Retinal pigment epithelial cell (primary cell): ENCODE measurements at regions not wholly inside any gene's neighbourhood (a gene's known extent, or its start where the extent isn't known, plus 50 kb on each side); places are given as distances from the start of the nearest gene placed in this dataset.

Experiments used
- DNase-seq: peaks from one replicate; pipeline ENCODE4 v3.0.0-alpha.2; 2010; ENCODE audit warnings: low read depth
- H3K4me3 ChIP-seq: 2 replicates; pipeline ENCODE4 v1.5.1; 2011; ENCODE audit warnings: mild to moderate bottlenecking, low read length, control low read depth, moderate library complexity
- TF ChIP-seq, protein P1 (sequence below): conservative IDR thresholded peaks from 2 replicates; pipeline ENCODE4 v1.5.1; 2011; ENCODE audit warnings: low read depth, low read length, control low read depth, inconsistent platforms

DNA sequence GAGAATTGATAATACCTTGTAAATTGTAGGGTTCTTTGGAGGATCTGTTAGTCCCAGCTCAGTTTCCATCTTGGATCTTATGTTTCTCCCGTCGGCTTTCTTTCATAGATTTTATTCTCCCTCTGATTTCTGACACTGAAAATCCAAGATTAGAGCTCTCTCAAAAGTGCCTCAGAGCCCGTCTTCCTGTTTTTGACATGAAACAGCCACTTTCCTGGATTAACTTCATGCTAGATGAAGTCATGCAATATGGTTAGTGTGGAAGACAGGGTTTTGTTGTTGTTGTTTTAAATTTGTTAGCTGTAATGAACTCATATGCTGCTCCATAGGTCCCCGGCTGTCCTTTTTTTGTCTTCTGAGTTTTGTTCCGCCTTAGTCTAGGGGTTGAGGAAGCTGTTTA is 51.6 kb upstream of the ZFR start:
- no peak overlapping the region for H3K4me3 ChIP-seq
- TF ChIP-seq, protein P1, sequence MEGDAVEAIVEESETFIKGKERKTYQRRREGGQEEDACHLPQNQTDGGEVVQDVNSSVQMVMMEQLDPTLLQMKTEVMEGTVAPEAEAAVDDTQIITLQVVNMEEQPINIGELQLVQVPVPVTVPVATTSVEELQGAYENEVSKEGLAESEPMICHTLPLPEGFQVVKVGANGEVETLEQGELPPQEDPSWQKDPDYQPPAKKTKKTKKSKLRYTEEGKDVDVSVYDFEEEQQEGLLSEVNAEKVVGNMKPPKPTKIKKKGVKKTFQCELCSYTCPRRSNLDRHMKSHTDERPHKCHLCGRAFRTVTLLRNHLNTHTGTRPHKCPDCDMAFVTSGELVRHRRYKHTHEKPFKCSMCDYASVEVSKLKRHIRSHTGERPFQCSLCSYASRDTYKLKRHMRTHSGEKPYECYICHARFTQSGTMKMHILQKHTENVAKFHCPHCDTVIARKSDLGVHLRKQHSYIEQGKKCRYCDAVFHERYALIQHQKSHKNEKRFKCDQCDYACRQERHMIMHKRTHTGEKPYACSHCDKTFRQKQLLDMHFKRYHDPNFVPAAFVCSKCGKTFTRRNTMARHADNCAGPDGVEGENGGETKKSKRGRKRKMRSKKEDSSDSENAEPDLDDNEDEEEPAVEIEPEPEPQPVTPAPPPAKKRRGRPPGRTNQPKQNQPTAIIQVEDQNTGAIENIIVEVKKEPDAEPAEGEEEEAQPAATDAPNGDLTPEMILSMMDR = no peak
- DNase-seq = no peak

DNA sequence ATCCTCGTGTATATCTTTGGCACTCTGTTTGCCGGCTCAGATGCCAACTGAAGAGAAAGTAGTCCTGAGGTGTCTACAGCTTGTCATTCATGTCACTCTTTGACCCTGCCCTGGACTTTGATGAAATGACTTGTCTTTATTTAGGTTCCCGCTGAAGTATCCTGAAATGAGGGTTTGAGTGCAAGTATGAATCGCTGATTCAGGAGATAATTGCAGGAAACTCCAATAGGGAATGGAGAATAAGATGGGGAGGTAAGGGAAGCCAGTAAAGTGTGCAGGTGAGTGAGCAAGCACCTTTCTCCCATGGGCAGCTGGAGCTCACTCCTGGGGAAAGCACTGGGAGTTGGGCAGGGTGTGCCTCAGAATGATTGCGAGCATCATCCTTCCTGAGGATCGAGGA is 50.3 kb upstream of the ZFR start:
- no peak for DNase-seq
- TF ChIP-seq, protein P1 = no peak
- no peak overlapping the region for H3K4me3 ChIP-seq
